ENCODE measurements at regions not wholly inside any gene's neighbourhood (a gene's known extent, or its start where the extent isn't known, plus 50 kb on each side); places are given as distances from the start of the nearest gene placed in this dataset.

DNA sequence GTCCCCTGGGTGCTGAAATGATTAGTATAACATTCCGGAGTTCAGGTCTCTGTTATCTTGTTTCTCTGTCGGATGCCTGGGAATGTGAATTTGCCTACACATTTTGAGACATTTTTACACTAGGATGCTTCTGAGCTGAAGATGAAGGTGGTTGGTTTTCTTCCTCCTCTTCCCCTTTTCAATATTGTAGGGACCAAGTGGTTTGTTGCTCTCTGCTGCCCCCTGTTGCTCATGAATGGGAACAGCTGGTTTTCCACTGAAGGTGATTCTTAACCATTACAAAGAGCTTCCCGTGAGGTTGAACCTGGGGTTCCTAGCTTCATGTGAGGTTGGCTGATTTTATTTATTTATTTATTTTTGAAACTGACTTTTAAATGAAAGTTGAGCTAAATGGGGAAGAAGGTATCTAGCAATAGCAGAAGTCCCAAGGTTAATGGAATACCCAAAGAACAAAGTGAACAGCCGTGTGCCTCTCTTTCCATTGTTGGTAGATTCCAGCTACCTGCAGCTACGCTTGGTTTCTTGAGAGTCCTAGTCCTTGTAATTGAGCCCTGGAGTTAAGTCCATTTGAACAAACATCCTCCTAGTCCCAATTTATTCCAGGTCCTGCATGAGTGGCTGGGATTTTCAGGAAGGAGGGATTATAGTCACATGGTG is 983.9 kb upstream of the EEF2KMT start:
- POLR2A ChIA-PET = no interaction called here
- TF ChIP-seq, protein P1, sequence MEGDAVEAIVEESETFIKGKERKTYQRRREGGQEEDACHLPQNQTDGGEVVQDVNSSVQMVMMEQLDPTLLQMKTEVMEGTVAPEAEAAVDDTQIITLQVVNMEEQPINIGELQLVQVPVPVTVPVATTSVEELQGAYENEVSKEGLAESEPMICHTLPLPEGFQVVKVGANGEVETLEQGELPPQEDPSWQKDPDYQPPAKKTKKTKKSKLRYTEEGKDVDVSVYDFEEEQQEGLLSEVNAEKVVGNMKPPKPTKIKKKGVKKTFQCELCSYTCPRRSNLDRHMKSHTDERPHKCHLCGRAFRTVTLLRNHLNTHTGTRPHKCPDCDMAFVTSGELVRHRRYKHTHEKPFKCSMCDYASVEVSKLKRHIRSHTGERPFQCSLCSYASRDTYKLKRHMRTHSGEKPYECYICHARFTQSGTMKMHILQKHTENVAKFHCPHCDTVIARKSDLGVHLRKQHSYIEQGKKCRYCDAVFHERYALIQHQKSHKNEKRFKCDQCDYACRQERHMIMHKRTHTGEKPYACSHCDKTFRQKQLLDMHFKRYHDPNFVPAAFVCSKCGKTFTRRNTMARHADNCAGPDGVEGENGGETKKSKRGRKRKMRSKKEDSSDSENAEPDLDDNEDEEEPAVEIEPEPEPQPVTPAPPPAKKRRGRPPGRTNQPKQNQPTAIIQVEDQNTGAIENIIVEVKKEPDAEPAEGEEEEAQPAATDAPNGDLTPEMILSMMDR (IDR thresholded peaks at IDR 0.05; ENCODE audit: insufficient read depth, low read depth, low read length) = peak; percentile 49
- CTCF ChIA-PET = interaction anchor here (1.1 kb wide), 1 partner anchor 12 kb away, joined by 5 read pairs; no protein-coding TSS in a partner anchor
- DNase-seq (ENCODE audit: low read depth) = no peak
- H3K4me3 ChIP-seq (ENCODE audit: low read depth, low read length) = no peak overlapping the region
- no peaks in the 10 kb centered on the region for H3K27me3 ChIP-seq (ENCODE audit: control insufficient read depth, insufficient read depth, low read length)
- H3K36me3 ChIP-seq (ENCODE audit: control insufficient read depth, insufficient read depth, low read length) = no peaks in the 10 kb centered on the region

DNA sequence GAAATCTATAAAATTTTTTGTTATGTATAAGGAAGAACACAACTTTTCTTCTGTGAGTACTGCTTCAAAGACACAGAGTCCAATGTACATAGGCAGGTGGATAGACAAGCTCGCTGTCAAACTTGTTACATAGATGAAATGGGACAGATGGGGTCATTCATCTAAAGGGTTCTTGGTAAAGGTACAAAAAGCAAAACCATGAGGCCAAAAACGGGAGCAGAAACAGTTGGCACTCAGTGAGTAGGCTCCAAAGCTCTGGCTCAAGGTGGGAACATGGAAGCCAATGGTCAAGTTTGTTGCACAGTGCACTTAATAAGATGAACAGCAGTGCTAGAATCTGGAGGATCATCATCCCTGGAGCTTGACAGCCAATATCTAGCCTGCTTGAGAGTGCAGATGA is 979.0 kb upstream of the EEF2KMT start:
- H3K4me3 ChIP-seq (ENCODE audit: low read depth, low read length) = no peak overlapping the region
- no peaks in the 10 kb centered on the region for H3K36me3 ChIP-seq (ENCODE audit: control insufficient read depth, insufficient read depth, low read length)
- ChIA-PET POLR2A (no interaction called here), CTCF (no interaction called here)
- H3K27me3 ChIP-seq (ENCODE audit: control insufficient read depth, insufficient read depth, low read length) = no peaks in the 10 kb centered on the region
- TF ChIP-seq, protein P1 (IDR thresholded peaks at IDR 0.05; ENCODE audit: insufficient read depth, low read depth, low read length) = no peak
- DNase-seq (ENCODE audit: low read depth) = no peak

DNA sequence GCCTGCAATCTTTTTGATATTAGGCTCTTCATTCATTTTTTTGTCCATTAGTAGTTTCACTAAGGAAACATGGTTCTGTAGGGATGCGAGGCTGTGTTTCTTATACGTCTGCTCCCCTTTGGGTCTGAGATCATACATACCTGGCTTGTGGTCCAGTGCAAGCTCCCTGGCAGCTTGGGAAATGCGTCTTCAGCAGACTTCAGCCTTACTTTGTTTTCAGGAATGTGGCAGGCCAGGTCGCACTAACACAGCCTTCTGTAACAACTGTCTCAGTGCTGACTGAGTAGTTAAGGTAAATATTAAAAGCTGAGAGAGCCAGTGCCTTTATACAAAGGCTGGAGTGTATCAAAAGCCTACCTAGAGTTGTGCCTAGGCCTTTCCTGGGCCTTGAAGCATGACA is 970.5 kb upstream of the EEF2KMT start:
- ChIA-PET POLR2A (no interaction called here), CTCF (no interaction called here)
- H3K36me3 ChIP-seq (ENCODE audit: control insufficient read depth, insufficient read depth, low read length) = no peaks in the 10 kb centered on the region
- DNase-seq (ENCODE audit: low read depth) = no peak
- H3K4me3 ChIP-seq (ENCODE audit: low read depth, low read length) = no peak overlapping the region
- TF ChIP-seq, protein P1 (IDR thresholded peaks at IDR 0.05; ENCODE audit: insufficient read depth, low read depth, low read length) = no peak
- no peaks in the 10 kb centered on the region for H3K27me3 ChIP-seq (ENCODE audit: control insufficient read depth, insufficient read depth, low read length)

DNA sequence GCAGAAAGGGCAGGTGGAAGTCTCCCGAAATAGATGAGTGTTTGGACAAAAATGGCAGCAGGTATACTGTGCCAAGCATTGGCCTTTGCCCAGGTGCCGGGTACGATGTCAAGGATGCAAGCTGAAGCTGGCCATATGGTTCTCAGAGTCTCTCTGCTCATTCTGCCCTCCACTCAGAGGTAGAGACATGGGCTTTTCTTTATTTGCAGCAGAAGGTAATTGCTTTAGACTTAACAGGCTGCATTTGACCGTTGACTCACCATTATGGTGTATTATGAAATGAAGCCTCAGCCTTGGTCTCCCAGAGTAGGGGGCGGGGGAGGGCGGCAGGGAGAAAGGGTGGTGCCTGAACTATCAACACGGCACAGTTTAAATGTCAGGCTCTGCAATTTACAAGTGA is 969.1 kb upstream of the EEF2KMT start:
- TF ChIP-seq, protein P1 (IDR thresholded peaks at IDR 0.05; ENCODE audit: insufficient read depth, low read depth, low read length) = no peak

DNA sequence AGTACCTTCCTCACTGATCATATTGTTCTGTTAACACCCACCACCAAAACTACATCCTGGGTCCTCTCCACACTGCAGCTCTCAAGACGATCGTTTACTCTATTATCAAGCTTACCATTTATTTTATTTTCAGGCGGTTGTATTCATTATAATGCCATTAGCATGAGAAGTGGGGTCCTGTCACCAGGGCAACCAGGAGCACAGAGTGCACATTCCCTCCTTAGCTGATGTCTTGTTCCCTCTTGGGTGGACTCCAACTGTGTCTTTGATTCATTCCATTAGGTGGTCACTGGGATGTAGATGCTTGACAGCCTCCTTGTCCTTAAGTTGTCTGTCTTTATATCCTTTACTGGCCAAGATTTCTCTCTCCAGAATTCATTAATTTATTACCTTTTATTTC is 965.9 kb upstream of the EEF2KMT start:
- TF ChIP-seq, protein P1 (IDR thresholded peaks at IDR 0.05; ENCODE audit: insufficient read depth, low read depth, low read length) = no peak
- ChIA-PET CTCF (interaction anchor here (0.5 kb wide), 1 partner anchor 28 kb away, joined by 4 read pairs; no protein-coding TSS in a partner anchor), POLR2A (no interaction called here)
- Histone ChIP-seq H3K27me3 (ENCODE audit: control insufficient read depth, insufficient read depth, low read length) (no peaks in the 10 kb centered on the region), H3K36me3 (ENCODE audit: control insufficient read depth, insufficient read depth, low read length) (no peaks in the 10 kb centered on the region), H3K4me3 (ENCODE audit: low read depth, low read length) (no peak overlapping the region)
- no peak for DNase-seq (ENCODE audit: low read depth)

More for the DNA sequence above, 969.1 kb upstream of the EEF2KMT start:
- no peaks in the 10 kb centered on the region for H3K36me3 ChIP-seq (ENCODE audit: control insufficient read depth, insufficient read depth, low read length)
- no peak for DNase-seq (ENCODE audit: low read depth)
- H3K4me3 ChIP-seq (ENCODE audit: low read depth, low read length) = no peak overlapping the region
- CTCF ChIA-PET = no interaction called here
- H3K27me3 ChIP-seq (ENCODE audit: control insufficient read depth, insufficient read depth, low read length) = no peaks in the 10 kb centered on the region
- POLR2A ChIA-PET = no interaction called here
